Activated CD8-positive, alpha-beta memory T cell treated with anti-CD3 and anti-CD28 coated beads for 1 hour (primary cell): ENCODE measurements at regions not wholly inside any gene's neighbourhood (a gene's known extent, or its start where the extent isn't known, plus 50 kb on each side); places are given as distances from the start of the nearest gene placed in this dataset.
"Not testable (repeated sequence)": the region's sequence is repeated elsewhere in the genome, so short reads cannot be mapped to it uniquely, and the experiment has no call there.

Experiments used
- DNase-seq, 2 donors: peaks; one replicate each; pipeline ENCODE4 v3.0.0-alpha.2; 2020; ENCODE audit warnings: low read depth in 1 of 2; ENCODE audit errors: extremely low read depth in 1 of 2

GRCh38 chr7:65317372-65317771, 56.3 kb upstream of the ZNF92 start:
- no peak for DNase-seq

GRCh38 chr7:65310761-65311160, 62.9 kb upstream of the ZNF92 start:
- no peak for DNase-seq

GRCh38 chr7:65308300-65308678, 65.4 kb upstream of the ZNF92 start:
- no peak for DNase-seq

- DNase-seq = peak; percentile 3 to 9
Observed at GRCh38 chr7:65307651-65308299, 65.9 kb upstream of the ZNF92 start.

GRCh38 chr7:65304175-65304574, 69.5 kb upstream of the ZNF92 start:
- no peak for DNase-seq

GRCh38 chr7:65302883-65303282, 70.8 kb upstream of the ZNF92 start:
- DNase-seq = no peak

- DNase-seq = no peak
Observed at GRCh38 chr7:65301007-65301406, 72.6 kb upstream of the ZNF92 start.

GRCh38 chr7:65295409-65295808, 78.2 kb upstream of the ZNF92 start:
- no peak for DNase-seq

- not testable (repeated sequence) for DNase-seq
Observed at GRCh38 chr7:65290340-65290739, 83.3 kb upstream of the ZNF92 start.

- no peak for DNase-seq
Observed at GRCh38 chr7:65287023-65287422, 86.6 kb upstream of the ZNF92 start.

- no peak for DNase-seq
Observed at GRCh38 chr7:65285906-65286864, 87.5 kb upstream of the ZNF92 start.

- DNase-seq = not testable (repeated sequence)
Observed at GRCh38 chr7:65285241-65285640, 88.4 kb upstream of the ZNF92 start.

GRCh38 chr7:65279795-65280194, 93.9 kb upstream of the ZNF92 start:
- no peak for DNase-seq

- DNase-seq = no peak
Observed at GRCh38 chr7:65276822-65277221, 96.8 kb upstream of the ZNF92 start.

- DNase-seq = not testable (repeated sequence)
Observed at GRCh38 chr7:65271502-65271901, 102.2 kb upstream of the ZNF92 start.

GRCh38 chr7:65269150-65269856, 104.4 kb upstream of the ZNF92 start:
- DNase-seq = no peak

GRCh38 chr7:65268782-65269149, 104.9 kb upstream of the ZNF92 start:
- no peak for DNase-seq

GRCh38 chr7:65265933-65266519, 107.6 kb upstream of the ZNF92 start:
- no peak for DNase-seq

GRCh38 chr7:65264258-65264657, 109.4 kb upstream of the ZNF92 start:
- DNase-seq = no peak

GRCh38 chr7:65260673-65261072, 113.0 kb upstream of the ZNF92 start:
- DNase-seq = not testable (repeated sequence)

- not testable (repeated sequence) for DNase-seq
Observed at GRCh38 chr7:65259864-65260525, 113.7 kb upstream of the ZNF92 start.
